H1 (cell line): ENCODE measurements at regions not wholly inside any gene's neighbourhood (a gene's known extent, or its start where the extent isn't known, plus 50 kb on each side); places are given as distances from the start of the nearest gene placed in this dataset.

ENCODE experiments used
- CTCF ChIA-PET: fragments of 300-600 bp; sonication (Branson Sonifier 250); formaldehyde crosslinking; loops from one replicate; lab custom pipeline; 2021; ENCODE audit not compliant: partially characterized antibody; lab: Charles Lee
- POLR2A ChIA-PET: fragments of 300-600 bp; sonication (Branson Sonifier 250); formaldehyde crosslinking; loops from one replicate; lab custom pipeline; 2021; ENCODE audit warnings: inconsistent platforms; ENCODE audit not compliant: partially characterized antibody; lab: Charles Lee
- DNase-seq, 2 experiments: peaks; one replicate each; pipeline versions ENCODE4 v3.0.0 to v3.0.0-alpha.2; 2010 to 2022; ENCODE audit warnings: low spot score in 2 of 2, low read depth in 1 of 2, mixed read lengths in 1 of 2
- FAIRE-seq: peaks from 2 replicates; lab custom pipeline; 2011; peaks lifted over from hg19 to GRCh38; lab: Jason Lieb, UNC
- H2AFZ ChIP-seq: 2 replicates; pipeline ENCODE4 v1.8.1; 2012; ENCODE audit warnings: low read length, inconsistent platforms
- H2AK5ac ChIP-seq: 2 replicates; pipeline ENCODE4 v1.6.1; 2013; ENCODE audit warnings: low read depth, low read length
- H2BK120ac ChIP-seq: replicated peaks from 2 replicates; pipeline ENCODE3; 2013; ENCODE audit warnings: low read depth, low read length, inconsistent platforms
- H2BK12ac ChIP-seq: 2 replicates; pipeline ENCODE4 v1.6.1; 2013; ENCODE audit warnings: low read depth, low read length
- H2BK15ac ChIP-seq: 2 replicates; pipeline ENCODE4 v1.6.1; 2013; ENCODE audit warnings: low read length
- H2BK20ac ChIP-seq: 2 replicates; pipeline ENCODE4 v1.6.1; 2013; ENCODE audit warnings: low read length
- H2BK5ac ChIP-seq: 2 replicates; pipeline ENCODE4 v1.6.1; 2013; ENCODE audit warnings: low read depth, low read length
- H3K14ac ChIP-seq: 2 replicates; pipeline ENCODE4 v1.6.1; 2013; ENCODE audit warnings: inconsistent platforms; ENCODE audit not compliant: insufficient read length
- H3K18ac ChIP-seq: 2 replicates; pipeline ENCODE4 v1.6.1; 2013; ENCODE audit warnings: low read length; ENCODE audit errors: extremely low read depth
- H3K23ac ChIP-seq: 2 replicates; pipeline ENCODE4 v1.6.1; 2013; ENCODE audit warnings: inconsistent platforms; ENCODE audit not compliant: insufficient read length
- H3K23me2 ChIP-seq: 2 replicates; pipeline ENCODE4 v1.6.1; 2013; ENCODE audit warnings: low read depth, low read length
- H3K27ac ChIP-seq: 2 replicates; pipeline ENCODE4 v1.6.1; 2011; ENCODE audit warnings: low read depth, low read length, inconsistent platforms
- H3K27me3 ChIP-seq, 4 experiments: replicated peaks in 1 of 4; 1 replicate in 1 of 4; 2 replicates in 3 of 4; pipeline versions ENCODE4 v1.6.1 to v1.8.1; 2011 to 2013; ENCODE audit warnings: low read length in 3 of 4, mild to moderate bottlenecking in 3 of 4, inconsistent platforms in 2 of 4, mixed read lengths in 2 of 4, moderate library complexity in 1 of 4; ENCODE audit not compliant: control insufficient read depth in 3 of 4, insufficient read depth in 3 of 4; ENCODE audit errors: extremely low read depth in 1 of 4
- H3K36me3 ChIP-seq, 4 experiments: 2 replicates each; pipeline versions ENCODE4 v1.6.1 to v1.8.1; 2011 to 2013; ENCODE audit warnings: mild to moderate bottlenecking in 4 of 4, low read length in 3 of 4, moderate library complexity in 2 of 4, control low read depth in 1 of 4, inconsistent platforms in 1 of 4; ENCODE audit not compliant: insufficient read depth in 4 of 4, control insufficient read depth in 2 of 4
- H3K4ac ChIP-seq: replicated peaks from 2 replicates; pipeline ENCODE3; 2013; ENCODE audit warnings: low read length, low read depth, mixed read lengths, inconsistent platforms; ENCODE audit not compliant: insufficient read length
- H3K4me1 ChIP-seq, 4 experiments: replicated peaks in 1 of 4; 1 replicate in 1 of 4; 2 replicates in 3 of 4; pipeline versions ENCODE4 v1.6.1 to v1.8.1; 2011 to 2013; ENCODE audit warnings: low read length in 3 of 4, inconsistent platforms in 2 of 4, mixed read lengths in 1 of 4; ENCODE audit not compliant: insufficient read depth in 4 of 4, control insufficient read depth in 3 of 4
- H3K4me2 ChIP-seq, 2 experiments: 2 replicates each; pipeline versions ENCODE4 v1.6.1 to v1.8.1; 2011 to 2013; ENCODE audit warnings: low read depth in 2 of 2, low read length in 2 of 2, control low read depth in 1 of 2, inconsistent platforms in 1 of 2, mild to moderate bottlenecking in 1 of 2; ENCODE audit not compliant: insufficient read depth in 1 of 2
- H3K4me3 ChIP-seq, 4 experiments: fragments of 200-600, 300-600 bp in 1 of 4; sonication (generic), shearing (Covaris generic), sonication (Bioruptor Twin) in 1 of 4; 2 replicates each; pipeline versions ENCODE4 v1.5.1 to v1.8.1; 2011 to 2016; ENCODE audit warnings: low read length in 4 of 4, low read depth in 3 of 4, control low read depth in 2 of 4, inconsistent platforms in 2 of 4, mild to moderate bottlenecking in 2 of 4, mixed read lengths in 1 of 4, moderate library complexity in 1 of 4; ENCODE audit not compliant: insufficient read depth in 2 of 4; ENCODE audit errors: extremely low read depth in 1 of 4
- H3K56ac ChIP-seq: replicated peaks from 2 replicates; pipeline ENCODE3; 2013; ENCODE audit warnings: low read depth, mild to moderate bottlenecking, mixed read lengths, low read length, inconsistent platforms; ENCODE audit not compliant: insufficient read length
- H3K79me1 ChIP-seq: 2 replicates; pipeline ENCODE4 v1.6.1; 2013; ENCODE audit warnings: low read depth, low read length, control low read depth
- H3K79me2 ChIP-seq, 2 experiments: 2 replicates each; pipeline versions ENCODE4 v1.6.1 to v1.8.1; 2012 to 2013; ENCODE audit warnings: low read length in 2 of 2, mild to moderate bottlenecking in 2 of 2, inconsistent platforms in 1 of 2; ENCODE audit not compliant: insufficient read depth in 2 of 2, control insufficient read depth in 1 of 2
- H3K9ac ChIP-seq, 4 experiments: replicated peaks in 1 of 4; 1 replicate in 1 of 4; 2 replicates in 3 of 4; pipeline versions ENCODE4 v1.6.1 to v1.8.1; 2011 to 2013; ENCODE audit warnings: low read depth in 3 of 4, low read length in 3 of 4, control low read depth in 2 of 4, mild to moderate bottlenecking in 2 of 4, moderate library complexity in 2 of 4, inconsistent platforms in 1 of 4; ENCODE audit errors: extremely low read depth in 1 of 4
- H3K9me3 ChIP-seq, 2 experiments: 2 replicates each; pipeline versions ENCODE4 v1.6.1 to v1.8.1; 2012 to 2013; ENCODE audit warnings: mild to moderate bottlenecking in 2 of 2, moderate library complexity in 2 of 2, control low read depth in 1 of 2, inconsistent platforms in 1 of 2, low read depth in 1 of 2, low read length in 1 of 2, mixed read lengths in 1 of 2; ENCODE audit not compliant: insufficient read depth in 2 of 2
- H4K20me1 ChIP-seq, 2 experiments: replicated peaks in 1 of 2; 2 replicates each; pipeline versions ENCODE3 to v1.8.1; 2011 to 2013; ENCODE audit warnings: inconsistent platforms in 2 of 2, low read length in 2 of 2, mild to moderate bottlenecking in 1 of 2; ENCODE audit not compliant: insufficient read depth in 2 of 2, control insufficient read depth in 1 of 2
- H4K5ac ChIP-seq: 2 replicates; pipeline ENCODE4 v1.6.1; 2013; ENCODE audit warnings: low read length, low read depth, mixed read lengths, inconsistent platforms; ENCODE audit not compliant: insufficient read length
- H4K8ac ChIP-seq: 2 replicates; pipeline ENCODE4 v1.8.0; 2013; ENCODE audit warnings: mild to moderate bottlenecking, moderate library complexity, low read length, inconsistent platforms; ENCODE audit not compliant: insufficient read depth; ENCODE audit errors: extremely low read depth
- H4K91ac ChIP-seq: replicated peaks from 2 replicates; pipeline ENCODE3; 2013; ENCODE audit warnings: low read length, mixed read lengths, inconsistent platforms; ENCODE audit not compliant: insufficient read length
- BCL11A ChIP-seq, 2 experiments: IDR thresholded peaks; one replicate each; pipeline ENCODE4 v1.6.1; 2011; ENCODE audit warnings: low read depth in 2 of 2, low read length in 2 of 2, mild to moderate bottlenecking in 2 of 2
- EZH2 ChIP-seq: fragments of 200-600 bp; sonication (generic); IDR thresholded peaks from 2 replicates; pipeline ENCODE4 v1.7.1; 2012; ENCODE audit warnings: low read depth, mild to moderate bottlenecking, moderate library complexity, low read length, inconsistent platforms; ENCODE audit not compliant: severe bottlenecking
- FOSL1 ChIP-seq: IDR thresholded peaks from 2 replicates; pipeline ENCODE4 v1.6.1; 2011; ENCODE audit warnings: mild to moderate bottlenecking, low read depth, low read length, moderate library complexity; ENCODE audit not compliant: insufficient read depth
- JUND ChIP-seq: IDR thresholded peaks from 2 replicates; pipeline ENCODE4 v1.6.1; 2011; ENCODE audit warnings: mild to moderate bottlenecking, improper control_type of control experiment, low read length
- KDM4A ChIP-seq: IDR thresholded peaks from one replicate; pipeline ENCODE4 v1.7.1; 2012; ENCODE audit warnings: low read depth, mild to moderate bottlenecking, moderate library complexity, low read length, inconsistent platforms; ENCODE audit not compliant: severe bottlenecking
- NRF1 ChIP-seq: IDR thresholded peaks from 2 replicates; pipeline ENCODE4 v1.6.1; 2011; ENCODE audit warnings: mild to moderate bottlenecking, low read depth, low read length, improper control_type of control experiment
- RFX5 ChIP-seq: IDR thresholded peaks from 2 replicates; pipeline ENCODE4 v1.6.1; 2011; ENCODE audit warnings: low read depth, low read length, improper control_type of control experiment, borderline replicate concordance
- RXRA ChIP-seq: IDR thresholded peaks from 2 replicates; pipeline ENCODE4 v1.6.1; 2011; ENCODE audit warnings: low read depth, mild to moderate bottlenecking, low read length, moderate library complexity; ENCODE audit not compliant: insufficient read depth
- SP2 ChIP-seq: IDR thresholded peaks from 2 replicates; pipeline ENCODE4 v1.6.1; 2012; ENCODE audit warnings: mild to moderate bottlenecking, low read length, inconsistent platforms
- TAF1 ChIP-seq: IDR thresholded peaks from 2 replicates; pipeline ENCODE4 v1.6.1; 2011; ENCODE audit warnings: mild to moderate bottlenecking, low read depth, low read length
- WGBS, 2 experiments: shearing (Covaris generic) in 1 of 2; methylation state at CpG; one replicate each; pipeline versions ENCODE4 v1.1.6 to v1.1.7; 2013 to 2015; ENCODE audit warnings: low lambda C conversion rate in 2 of 2, mixed read lengths in 2 of 2, inconsistent platforms in 1 of 2, low coverage in 1 of 2, missing lambda C conversion rate in 1 of 2; ENCODE audit not compliant: insufficient replicate concordance in 2 of 2, insufficient coverage in 1 of 2, insufficient read length in 1 of 2; ENCODE audit errors: extremely low coverage in 1 of 2, missing lambda C conversion rate in 1 of 2; 5-methylcytosine and 5-hydroxymethylcytosine counted together

DNA sequence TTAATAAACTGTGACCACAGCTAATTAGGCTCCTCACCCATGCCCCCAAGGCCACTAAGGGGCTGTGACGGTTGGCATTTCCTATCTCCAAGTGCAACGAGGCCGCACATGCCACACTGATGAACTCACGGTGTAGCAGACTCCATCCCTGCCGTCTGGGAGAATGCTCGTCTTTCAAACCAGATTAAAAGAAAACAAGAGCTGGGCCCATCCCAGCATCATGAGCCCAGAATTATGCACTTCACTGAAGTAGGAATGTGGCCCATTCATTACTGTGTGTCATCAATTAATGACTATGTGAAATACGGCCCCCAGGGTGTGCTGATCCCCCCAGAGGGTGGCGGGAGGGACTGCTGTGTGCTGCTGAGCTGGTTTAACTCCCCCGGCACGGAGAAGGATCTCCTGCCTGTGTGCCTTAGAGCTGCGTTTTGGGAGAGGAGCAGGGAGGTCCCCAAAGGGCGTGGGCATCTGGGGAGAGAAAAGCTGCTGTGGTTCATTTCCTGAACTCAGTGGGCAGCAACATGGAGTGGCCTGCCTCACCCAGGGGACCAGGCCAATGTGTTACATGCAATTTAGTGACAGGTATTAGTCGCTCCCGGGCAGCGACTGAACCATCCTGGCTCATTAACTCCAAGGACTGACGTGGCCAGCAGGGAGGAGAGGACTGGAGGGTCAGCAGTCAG is 194.5 kb downstream of the FOXL1 start:
- no peaks in the 10 kb centered on the region for H3K9me3 ChIP-seq
- FAIRE-seq (no peak), DNase-seq (no peak)
- no peak overlapping the region for H4K8ac ChIP-seq
- POLR2A ChIA-PET, result no interaction called here
- H3K14ac ChIP-seq, result no peak overlapping the region
- H3K27ac ChIP-seq, result no peak overlapping the region
- no peaks in the 10 kb centered on the region; a peak in 2 of 7 replicates for H3K4me1 ChIP-seq
- no peak overlapping the region for H3K23ac ChIP-seq
- no peak overlapping the region for H3K4me3 ChIP-seq
- no peak overlapping the region for H3K4me2 ChIP-seq
- no peaks in the 10 kb centered on the region for H4K20me1 ChIP-seq
- CTCF ChIA-PET, result interaction anchor here (1.8 to 2.8 kb wide), 3 partner anchors 9 to 100 kb away, joined by 5 to 16 read pairs (median 8); no protein-coding TSS in a partner anchor
- no peak overlapping the region; the same call in 1 of the 2 replicates for H2BK5ac ChIP-seq
- H4K5ac ChIP-seq, result no peak overlapping the region
- H3K79me2 ChIP-seq, result no peaks in the 10 kb centered on the region
- no peak overlapping the region for H3K18ac ChIP-seq
- H3K9ac ChIP-seq, result no peak overlapping the region
- H4K91ac ChIP-seq, result no peak overlapping the region
- H3K79me1 ChIP-seq, result no peaks in the 10 kb centered on the region
- no peak overlapping the region for H3K4ac ChIP-seq
- 84% methylated on average over 16 of the region's 16 CpGs; no CpG with 5 or more reads in 1 of the 2 experiments for WGBS, 2 experiments
- H2BK120ac ChIP-seq, result no peak overlapping the region
- 0 out of 2 replicates have a peak overlapping the region, but pooled peaks have one; percentile 60 for H2AK5ac ChIP-seq
- H3K36me3 ChIP-seq, result no peaks in the 10 kb centered on the region
- peak overlapping the region; percentile 54; the same call in 1 of the 2 replicates for H2BK15ac ChIP-seq
- no peaks in the 10 kb centered on the region; a peak in 1 of 7 replicates for H3K27me3 ChIP-seq
- no peak overlapping the region for H3K56ac ChIP-seq
- H2BK20ac ChIP-seq, result no peak overlapping the region
- H2BK12ac ChIP-seq, result 0 out of 2 replicates have a peak overlapping the region, but pooled peaks have one; percentile 4
- TF ChIP-seq NRF1 (no peak), RFX5 (no peak), TAF1 (no peak), SP2 (no peak), KDM4A (no peak), FOSL1 (no peak), RXRA (no peak), BCL11A (IDR thresholded peaks at IDR 0.05; ENCODE audit: low read depth in 2 of 2, low read length in 2 of 2) (no peak), EZH2 (no peak), JUND (no peak)
- no peak overlapping the region for H2AFZ ChIP-seq
- no peaks in the 10 kb centered on the region for H3K23me2 ChIP-seq
